ENCODE measurements at regions not wholly inside any gene's neighbourhood (a gene's known extent, or its start where the extent isn't known, plus 50 kb on each side); places are given as distances from the start of the nearest gene placed in this dataset.

DNA sequence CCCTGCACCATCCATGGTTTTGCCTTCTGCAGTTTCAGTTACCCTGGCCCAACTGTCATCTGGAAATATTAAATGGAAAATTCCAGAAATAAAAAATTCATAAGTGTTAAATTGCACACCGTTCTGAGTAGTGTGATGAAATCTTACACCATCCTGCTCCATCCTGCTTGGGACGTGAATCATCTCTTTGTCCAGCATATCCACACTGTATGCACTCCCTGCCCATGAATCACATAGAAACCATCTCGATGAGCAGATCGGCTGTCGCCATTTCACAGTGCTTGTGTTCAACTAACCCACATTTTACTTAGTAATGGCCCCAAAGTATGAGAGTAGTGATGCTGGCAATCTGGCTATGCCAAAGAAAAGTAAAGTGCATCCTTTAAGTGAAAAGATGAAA lies 105.9 kb upstream of the ID4 start:
- in situ Hi-C loops (cut with MboI; ENCODE audit: low pct_unique_long_range_greater_than_20kb in 2 of 9, low sequenced_read_pairs in 9 of 9, unreplicated experiment in 9 of 9): no loop called here
- no peak overlapping the region for H3K4me3 ChIP-seq
- peak in 7 of 8 experiments; percentile 43 to 97 (median 84) for ATAC-seq (replicated peaks in 6 of 8)
- H3K27ac ChIP-seq: no peak overlapping the region
- 0 to 100% (median 80%) methylated on average over 1 to 5 of the region's 5 CpGs; no CpG with 5 or more reads in 1 of the 10 experiments for WGBS, 10 experiments
- H3K4me1 ChIP-seq (replicated peaks in 1 of 2): peaks cover 9 to 10% of the 10 kb centered on the region in 2 donors

DNA sequence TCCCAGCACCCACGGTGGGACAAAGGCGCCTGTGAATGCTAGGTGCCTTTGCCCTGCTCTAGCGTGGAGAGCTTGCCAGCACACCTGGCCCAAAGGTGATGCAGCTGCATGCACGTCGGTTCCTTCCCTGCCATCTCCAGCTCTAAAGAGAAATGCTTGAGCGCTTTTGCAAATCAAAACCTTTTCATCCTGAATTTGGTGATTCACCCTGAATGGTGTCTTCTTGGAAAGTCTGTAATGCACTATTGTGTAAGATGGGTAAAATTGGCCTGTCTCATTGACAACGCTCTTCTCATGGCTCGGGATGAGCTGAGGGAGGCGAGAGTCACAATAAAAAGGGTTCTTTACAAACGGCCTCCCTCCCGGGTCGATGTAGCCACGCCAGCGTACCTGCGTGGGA lies 103.1 kb upstream of the ID4 start:
- 56 to 100% (median 87%) methylated on average over 2 to 14 of the region's 15 CpGs; no CpG with 5 or more reads in 3 of the 10 experiments for WGBS, 10 experiments
- Histone ChIP-seq H3K27ac (no peak overlapping the region), H3K4me1 (replicated peaks in 1 of 2) (peaks cover 11 to 12% of the 10 kb centered on the region in 2 donors), H3K4me3 (no peak overlapping the region)
- ATAC-seq (replicated peaks in 6 of 8): no peak
- in situ Hi-C loops (cut with MboI; ENCODE audit: low pct_unique_long_range_greater_than_20kb in 2 of 9, low sequenced_read_pairs in 9 of 9, unreplicated experiment in 9 of 9): no loop called here

DNA sequence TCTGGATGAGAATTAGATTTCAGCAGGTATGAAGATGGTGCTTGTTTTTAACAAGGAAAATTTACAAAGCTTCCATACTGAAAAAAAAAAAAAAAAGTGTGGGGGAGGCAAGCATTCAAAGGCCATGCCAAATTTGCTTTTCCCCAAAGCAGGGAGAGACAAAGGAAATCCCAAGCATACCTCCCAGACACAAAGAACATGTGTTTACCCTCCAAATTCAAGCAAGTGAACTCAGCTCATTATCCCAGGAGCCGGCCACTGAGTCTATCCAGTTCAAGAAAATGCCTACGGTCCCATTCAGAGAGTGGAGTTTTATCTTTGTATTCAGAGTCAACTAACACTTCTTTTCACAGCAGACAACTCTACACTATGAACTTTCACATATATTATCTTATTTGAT lies 102.7 kb upstream of the ID4 start:
- H3K4me3 ChIP-seq: no peak overlapping the region
- in situ Hi-C loops (cut with MboI; ENCODE audit: low pct_unique_long_range_greater_than_20kb in 2 of 9, low sequenced_read_pairs in 9 of 9, unreplicated experiment in 9 of 9): no loop called here
- ATAC-seq (replicated peaks in 6 of 8): peak in 2 of 8 experiments; percentile 28 to 43
- 50 to 100% (median 58%) methylated on average over 1 to 2 of the region's 2 CpGs; no CpG with 5 or more reads in 3 of the 10 experiments for WGBS, 10 experiments
- H3K4me1 ChIP-seq (replicated peaks in 1 of 2): peaks cover 11 to 12% of the 10 kb centered on the region in 2 donors
- no peak overlapping the region for H3K27ac ChIP-seq

DNA sequence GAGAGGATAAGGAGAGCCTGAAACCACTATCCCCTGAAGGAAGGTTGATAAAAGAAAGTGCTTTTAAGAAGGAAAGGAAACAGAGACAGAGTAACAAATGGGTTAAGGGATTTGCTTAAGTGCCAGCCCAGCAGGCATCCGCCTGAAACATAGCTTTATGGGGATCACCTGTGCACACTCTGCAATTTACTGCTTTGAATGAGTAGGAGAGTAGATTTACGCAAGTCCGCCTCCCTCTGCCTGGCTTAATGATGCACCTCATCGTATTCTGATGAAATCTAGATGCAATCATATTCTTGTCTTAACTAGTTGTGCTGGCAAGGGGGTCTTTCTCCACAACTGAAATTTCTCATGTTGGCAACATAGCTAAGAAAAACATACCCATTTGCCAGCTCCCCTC lies 101.1 kb upstream of the ID4 start:
- Histone ChIP-seq H3K27ac (peak overlapping the region; percentile 23 to 43), H3K4me3 (no peak overlapping the region), H3K4me1 (replicated peaks in 1 of 2) (peaks cover 11 to 12% of the 10 kb centered on the region in 2 donors)
- ATAC-seq (replicated peaks in 6 of 8): peak in 4 of 8 experiments; percentile 61 to 95 (median 83)
- in situ Hi-C loops (cut with MboI; ENCODE audit: low pct_unique_long_range_greater_than_20kb in 2 of 9, low sequenced_read_pairs in 9 of 9, unreplicated experiment in 9 of 9): no loop called here
- WGBS, 10 experiments: 57 to 100% (median 74%) methylated on average over 1 to 4 of the region's 4 CpGs; no CpG with 5 or more reads in 1 of the 10 experiments

DNA sequence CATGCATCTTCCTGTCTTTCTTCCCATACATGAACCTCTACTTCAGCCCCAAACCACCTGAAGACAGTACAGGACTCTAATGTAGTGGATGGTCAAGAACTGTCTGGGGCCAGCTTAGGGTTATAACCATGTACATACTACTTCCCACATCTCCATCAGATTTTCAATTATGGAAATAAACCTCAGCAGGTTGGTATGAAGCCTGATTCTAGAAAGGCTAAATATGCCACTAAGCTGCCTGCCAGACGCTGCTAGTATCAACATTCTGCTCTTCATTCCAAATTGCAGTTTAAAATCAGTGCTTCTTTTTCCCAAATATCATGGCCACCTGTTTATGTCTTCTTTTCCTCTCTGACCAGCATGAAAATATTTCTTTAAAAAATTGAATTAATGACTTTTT lies 99.2 kb upstream of the ID4 start:
- no peak for ATAC-seq (replicated peaks in 6 of 8)
- 11 to 100% (median 92%) methylated on average over 1 of the region's 1 CpG; no CpG with 5 or more reads in 3 of the 10 experiments for WGBS, 10 experiments
- peaks cover 11 to 12% of the 10 kb centered on the region in 2 donors for H3K4me1 ChIP-seq (replicated peaks in 1 of 2)
- H3K4me3 ChIP-seq: no peak overlapping the region
- no peak overlapping the region for H3K27ac ChIP-seq
- in situ Hi-C loops (cut with MboI; ENCODE audit: low pct_unique_long_range_greater_than_20kb in 2 of 9, low sequenced_read_pairs in 9 of 9, unreplicated experiment in 9 of 9): no loop called here

DNA sequence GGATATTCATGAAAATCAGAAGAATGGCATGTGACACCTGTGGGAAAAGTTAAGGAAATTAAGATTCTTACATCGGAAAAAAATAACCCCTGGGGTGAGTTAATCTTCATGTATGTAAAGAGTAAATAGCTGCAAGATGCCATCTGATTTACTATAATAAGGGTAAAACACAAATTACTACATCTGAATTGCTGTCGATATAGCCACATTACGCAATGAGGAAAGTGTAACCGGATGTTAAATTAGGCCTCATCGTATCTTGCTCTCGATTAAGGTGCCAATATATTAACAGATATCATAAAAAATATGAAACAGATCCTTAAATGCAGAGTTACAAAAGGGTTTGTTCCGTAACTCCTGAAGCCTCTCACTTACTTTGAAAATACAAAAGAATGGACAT lies 87.4 kb upstream of the ID4 start:
- Histone ChIP-seq H3K27ac (no peak overlapping the region), H3K4me1 (replicated peaks in 1 of 2) (peaks cover 4 to 5% of the 10 kb centered on the region in 2 donors), H3K4me3 (no peak overlapping the region)
- ATAC-seq (replicated peaks in 6 of 8): no peak
- 53 to 97% (median 88%) methylated on average over 2 to 7 of the region's 7 CpGs for WGBS, 10 experiments
- in situ Hi-C loops (cut with MboI; ENCODE audit: low pct_unique_long_range_greater_than_20kb in 2 of 9, low sequenced_read_pairs in 9 of 9, unreplicated experiment in 9 of 9): no loop called here

DNA sequence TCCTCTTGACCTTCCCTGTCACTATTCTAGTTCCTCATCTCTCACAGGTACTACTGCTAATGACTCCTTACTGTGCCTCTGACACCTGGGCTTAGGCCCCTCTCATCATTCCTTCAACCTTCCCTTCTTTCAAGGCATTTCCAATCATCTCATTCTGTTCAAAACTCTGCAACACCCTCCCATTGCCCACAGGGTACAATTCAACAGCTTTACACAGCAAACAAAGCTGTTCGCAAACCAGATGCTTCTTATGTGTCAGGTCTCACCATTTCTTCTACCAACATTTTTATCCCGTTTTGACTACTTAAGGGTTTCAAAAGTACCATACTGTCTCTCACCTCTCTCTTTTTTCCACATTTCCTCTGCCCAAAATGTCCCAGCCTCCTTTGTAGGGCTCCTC lies 84.4 kb upstream of the ID4 start:
- WGBS, 10 experiments: 43 to 100% (median 80%) methylated on average over 1 to 2 of the region's 2 CpGs; no CpG with 5 or more reads in 1 of the 10 experiments
- H3K27ac ChIP-seq: no peak overlapping the region
- in situ Hi-C loops (cut with MboI; ENCODE audit: low pct_unique_long_range_greater_than_20kb in 2 of 9, low sequenced_read_pairs in 9 of 9, unreplicated experiment in 9 of 9): no loop called here
- ATAC-seq (replicated peaks in 6 of 8): no peak
- peaks cover 4 to 12% of the 10 kb centered on the region in 2 donors for H3K4me1 ChIP-seq (replicated peaks in 1 of 2)
- H3K4me3 ChIP-seq: no peak overlapping the region

DNA sequence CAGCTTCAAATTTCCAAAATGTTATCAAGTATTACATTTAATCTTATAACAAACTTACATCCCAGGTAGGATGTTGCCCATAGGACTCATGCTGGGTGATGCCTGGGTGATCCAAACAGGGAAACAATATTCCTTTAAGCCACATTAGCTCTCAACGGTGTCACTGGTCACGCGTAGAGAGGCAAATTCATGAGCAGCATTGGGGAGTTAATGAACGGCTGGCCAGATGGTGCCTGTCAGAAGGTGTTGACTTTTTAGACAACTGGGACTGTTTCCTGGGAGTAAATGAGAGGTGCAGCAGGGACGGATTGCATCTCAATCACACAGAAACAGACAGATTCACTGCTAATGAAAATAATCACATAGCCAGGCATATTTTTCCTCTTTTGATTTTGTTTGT lies 83.3 kb upstream of the ID4 start:
- ATAC-seq (replicated peaks in 6 of 8): peak in 5 of 8 experiments; percentile 49 to 88 (median 75)
- in situ Hi-C loops (cut with MboI; ENCODE audit: low pct_unique_long_range_greater_than_20kb in 2 of 9, low sequenced_read_pairs in 9 of 9, unreplicated experiment in 9 of 9): no loop called here
- Histone ChIP-seq H3K4me3 (no peak overlapping the region), H3K4me1 (replicated peaks in 1 of 2) (peaks cover 4 to 12% of the 10 kb centered on the region in 2 donors), H3K27ac (no peak overlapping the region)
- 0 to 78% (median 29%) methylated on average over 1 to 5 of the region's 5 CpGs; no CpG with 5 or more reads in 3 of the 10 experiments for WGBS, 10 experiments

DNA sequence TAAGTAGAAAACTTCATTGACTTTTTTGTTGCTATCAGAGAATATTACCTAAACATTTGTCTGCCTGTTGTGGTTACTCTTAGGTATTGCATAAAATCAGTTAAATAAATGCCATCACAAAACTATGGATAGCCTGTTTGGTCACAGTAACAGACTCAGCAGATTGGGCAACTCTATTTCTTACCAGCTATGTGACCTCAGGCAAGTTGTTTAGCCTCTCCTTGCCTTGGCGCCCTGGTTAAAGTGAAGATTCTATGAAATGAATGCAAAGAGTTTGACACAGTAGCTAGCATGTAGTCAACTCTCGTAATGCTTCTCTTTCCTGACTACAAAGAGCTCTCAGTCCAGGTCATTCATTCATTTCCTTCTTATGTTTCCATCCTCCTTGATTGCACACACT lies 82.5 kb upstream of the ID4 start:
- in situ Hi-C loops (cut with MboI; ENCODE audit: low pct_unique_long_range_greater_than_20kb in 2 of 9, low sequenced_read_pairs in 9 of 9, unreplicated experiment in 9 of 9): no loop called here
- WGBS, 10 experiments: 38 to 100% (median 94%) methylated on average over 1 to 2 of the region's 2 CpGs; no CpG with 5 or more reads in 3 of the 10 experiments

DNA sequence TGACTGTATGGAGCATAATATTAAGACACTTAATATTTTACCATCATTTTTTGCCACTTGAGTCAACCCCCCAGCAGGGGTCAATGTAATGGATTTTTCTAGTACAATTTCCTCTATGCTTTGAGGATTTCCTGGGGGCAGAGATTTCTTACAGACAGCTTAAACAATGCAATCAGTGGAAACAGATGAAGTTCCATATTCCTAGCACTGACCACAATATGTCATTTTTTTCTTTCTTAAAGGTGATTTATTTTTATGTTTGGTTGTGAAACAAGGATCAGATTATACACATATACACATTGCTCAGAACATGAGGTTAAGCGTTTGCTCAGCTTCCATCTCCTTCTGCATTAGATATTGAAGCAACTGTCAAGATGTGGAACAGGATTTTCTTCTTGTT lies 82.0 kb upstream of the ID4 start:
- Histone ChIP-seq H3K4me3 (no peak overlapping the region), H3K4me1 (replicated peaks in 1 of 2) (peaks cover 4 to 12% of the 10 kb centered on the region in 2 donors), H3K27ac (no peak overlapping the region)
- peak in 4 of 8 experiments; percentile 43 to 77 (median 70) for ATAC-seq (replicated peaks in 6 of 8)
- in situ Hi-C loops (cut with MboI; ENCODE audit: low pct_unique_long_range_greater_than_20kb in 2 of 9, low sequenced_read_pairs in 9 of 9, unreplicated experiment in 9 of 9): no loop called here
- WGBS, 10 experiments: 71 to 100% (median 100%) methylated on average over 1 of the region's 1 CpG

More for the DNA sequence above, 82.5 kb upstream of the ID4 start:
- Histone ChIP-seq H3K27ac (no peak overlapping the region), H3K4me1 (replicated peaks in 1 of 2) (peaks cover 4 to 12% of the 10 kb centered on the region in 2 donors), H3K4me3 (no peak overlapping the region)
- ATAC-seq (replicated peaks in 6 of 8): no peak

DNA sequence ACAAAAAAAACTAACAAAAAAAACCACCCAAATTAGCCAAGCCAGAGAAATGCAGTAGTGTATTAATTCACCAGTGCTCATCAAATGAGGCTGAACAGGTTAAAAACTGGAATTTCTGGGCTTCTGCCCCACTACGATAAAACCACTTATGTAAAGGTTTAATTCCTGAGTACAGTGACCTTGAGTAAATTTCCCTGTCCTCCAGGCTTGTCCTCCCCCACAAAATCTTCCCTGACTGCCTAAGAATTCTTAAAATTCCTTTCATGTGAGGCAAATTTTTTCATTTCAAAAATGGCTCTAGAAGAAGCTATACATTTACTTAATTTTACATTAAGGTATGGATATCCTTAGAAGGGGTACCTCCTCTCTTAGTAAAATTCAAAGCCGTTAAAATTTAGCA lies 80.1 kb upstream of the ID4 start:
- in situ Hi-C loops (cut with MboI; ENCODE audit: low pct_unique_long_range_greater_than_20kb in 2 of 9, low sequenced_read_pairs in 9 of 9, unreplicated experiment in 9 of 9): no loop called here
- no peak overlapping the region for H3K4me3 ChIP-seq
- H3K27ac ChIP-seq: no peak overlapping the region
- 40 to 100% (median 91%) methylated on average over 1 to 2 of the region's 2 CpGs; no CpG with 5 or more reads in 2 of the 10 experiments for WGBS, 10 experiments
- ATAC-seq (replicated peaks in 6 of 8): no peak
- peaks cover 4 to 12% of the 10 kb centered on the region in 2 donors for H3K4me1 ChIP-seq (replicated peaks in 1 of 2)

DNA sequence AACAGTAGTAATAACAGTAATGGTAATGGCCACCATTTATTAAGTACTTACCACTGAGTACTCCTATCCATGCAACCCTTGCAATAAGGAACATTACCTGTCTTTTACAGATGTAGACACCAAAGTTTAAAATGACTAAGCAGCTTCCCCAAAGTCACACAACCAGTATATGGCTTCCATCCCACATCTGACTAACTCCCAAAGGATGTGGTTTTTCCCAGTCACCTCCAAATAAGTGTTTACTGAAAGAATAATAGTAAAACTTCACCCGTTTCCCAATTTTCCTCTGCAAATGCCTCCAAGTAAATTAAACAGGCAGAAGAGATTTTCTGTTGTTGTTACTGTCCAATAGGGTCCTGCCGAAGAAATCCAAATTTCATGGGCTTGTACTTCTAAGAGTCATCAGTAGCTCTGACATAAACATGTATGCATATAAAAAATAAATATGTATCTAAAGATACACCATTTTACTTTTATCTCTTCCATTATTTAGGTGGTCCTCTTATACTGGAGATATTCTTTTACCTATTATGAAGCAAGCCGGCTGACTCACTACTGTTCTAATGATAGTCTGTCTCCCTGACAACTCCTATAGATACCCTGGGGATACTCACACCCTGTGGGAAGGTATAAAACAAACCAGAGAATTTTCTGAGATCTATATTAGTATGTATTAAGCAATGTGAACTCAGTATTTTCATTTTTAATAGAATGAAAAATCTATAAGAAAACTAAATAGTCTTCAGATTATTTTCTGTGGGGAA lies 77.9 kb upstream of the ID4 start:
- H3K27ac ChIP-seq: no peak overlapping the region
- 17 to 100% (median 86%) methylated on average over 1 to 3 of the region's 3 CpGs; no CpG with 5 or more reads in 2 of the 10 experiments for WGBS, 10 experiments
- H3K4me1 ChIP-seq (replicated peaks in 1 of 2): peaks cover 0 to 6% of the 10 kb centered on the region in 2 donors
- no peak for ATAC-seq (replicated peaks in 6 of 8)
- in situ Hi-C loops (cut with MboI; ENCODE audit: low pct_unique_long_range_greater_than_20kb in 2 of 9, low sequenced_read_pairs in 9 of 9, unreplicated experiment in 9 of 9): no loop called here
- H3K4me3 ChIP-seq: no peak overlapping the region

DNA sequence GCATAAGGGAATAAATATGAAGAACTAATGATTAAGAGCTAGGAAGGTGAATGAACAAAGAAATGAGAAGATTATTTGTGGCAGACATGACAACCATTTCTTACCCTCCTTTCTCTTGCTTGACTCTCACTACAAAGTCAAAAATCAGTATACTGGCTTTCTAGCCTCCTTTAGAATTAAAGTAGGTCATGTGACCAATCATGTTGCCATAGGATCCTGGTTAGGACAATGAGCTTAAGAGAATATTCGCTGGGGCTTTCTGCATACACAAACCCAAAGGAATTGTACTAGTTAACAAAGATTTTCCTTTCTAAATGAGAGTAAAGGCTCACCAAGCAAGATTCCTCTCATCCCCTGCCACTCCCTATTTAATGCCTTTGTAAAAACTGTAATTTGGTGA lies 76.0 kb upstream of the ID4 start:
- WGBS, 10 experiments: 50 to 90% (median 65%) methylated on average over 1 of the region's 1 CpG; no CpG with 5 or more reads in 2 of the 10 experiments
- in situ Hi-C loops (cut with MboI; ENCODE audit: low pct_unique_long_range_greater_than_20kb in 2 of 9, low sequenced_read_pairs in 9 of 9, unreplicated experiment in 9 of 9): no loop called here
- Histone ChIP-seq H3K4me1 (replicated peaks in 1 of 2) (no peaks in the 10 kb centered on the region), H3K27ac (no peak overlapping the region), H3K4me3 (no peak overlapping the region)
- ATAC-seq (replicated peaks in 6 of 8): peak in 4 of 8 experiments; percentile 22 to 59 (median 36)

Data from motor neuron (in vitro differentiated cells).